ENCODE measurements at regions not wholly inside any gene's neighbourhood (a gene's known extent, or its start where the extent isn't known, plus 50 kb on each side); places are given as distances from the start of the nearest gene placed in this dataset.
"Not testable (repeated sequence)": the region's sequence is repeated elsewhere in the genome, so short reads cannot be mapped to it uniquely, and the experiment has no call there.

DNA sequence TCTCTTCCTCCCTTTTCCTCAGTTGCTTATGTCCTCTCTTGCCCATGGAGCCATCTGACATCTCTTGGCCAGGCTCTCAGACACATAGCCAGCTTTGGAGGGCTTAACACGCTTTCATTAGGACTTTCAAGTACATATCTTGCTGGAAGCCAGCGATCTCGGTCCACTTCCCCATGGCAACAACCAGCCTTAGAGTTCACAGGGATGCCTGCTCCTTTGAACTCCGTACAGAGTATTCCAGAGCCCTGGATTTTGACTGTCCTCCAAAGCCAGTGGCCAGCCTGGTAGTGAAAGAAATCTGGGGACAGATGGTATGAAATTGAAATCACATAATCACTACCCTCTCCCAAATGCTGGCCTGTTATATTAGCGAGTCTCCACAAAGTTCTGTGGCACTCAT is 370.5 kb upstream of the NPVF start:
- Histone ChIP-seq H3K36me3 (no peaks in the 10 kb centered on the region), H3K4me3 (no peak overlapping the region), H3K27ac (no peak overlapping the region), H3K27me3 (no peaks in the 10 kb centered on the region), H3K4me1 (no peaks in the 10 kb centered on the region), H3K9me3 (no peaks in the 10 kb centered on the region)
- TF ChIP-seq POLR2AphosphoS5 (IDR thresholded peaks at IDR 0.05) (no peak), EP300 (IDR thresholded peaks at IDR 0.05) (no peak), POLR2A (IDR thresholded peaks at IDR 0.05) (no peak)
- ATAC-seq, result no peak
- WGBS, 2 donors (ENCODE audit: low coverage in 1 of 2), result 94 to 100% methylated on average over 2 to 4 of the region's 5 CpGs

DNA sequence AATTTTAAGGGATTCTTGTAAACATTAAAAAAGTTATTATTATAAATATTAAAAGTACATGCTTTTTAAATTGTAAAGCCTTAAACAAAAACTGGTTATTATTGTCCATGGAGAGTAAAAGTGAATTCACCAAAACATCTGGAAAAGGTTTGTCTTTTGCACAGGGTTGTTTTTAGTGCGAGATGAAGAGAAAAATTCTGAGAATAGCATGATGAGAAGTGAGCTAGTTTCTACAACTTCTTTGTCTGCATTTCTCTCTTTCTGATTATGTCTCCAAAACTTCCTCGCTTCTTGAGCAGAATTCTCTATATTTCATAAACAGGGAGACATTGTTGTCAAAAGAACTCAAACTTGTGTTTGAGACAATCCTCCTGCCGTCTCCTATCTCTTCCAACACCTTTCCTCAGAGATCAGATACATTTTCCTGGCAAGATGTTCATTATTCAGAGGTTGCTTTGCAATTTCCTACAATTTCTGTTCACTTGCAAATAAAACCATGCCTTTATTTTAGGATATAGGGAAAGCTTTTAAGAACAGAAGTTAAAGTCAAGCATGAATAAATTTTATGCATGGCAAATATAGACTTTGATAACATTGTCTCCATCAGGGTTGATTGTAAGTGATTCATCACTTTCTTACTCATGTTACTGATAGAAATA is 372.1 kb upstream of the NPVF start:
- TF ChIP-seq EP300 (IDR thresholded peaks at IDR 0.05) (no peak), POLR2AphosphoS5 (IDR thresholded peaks at IDR 0.05) (no peak), POLR2A (IDR thresholded peaks at IDR 0.05) (no peak)
- TF ChIP-seq, protein P1, sequence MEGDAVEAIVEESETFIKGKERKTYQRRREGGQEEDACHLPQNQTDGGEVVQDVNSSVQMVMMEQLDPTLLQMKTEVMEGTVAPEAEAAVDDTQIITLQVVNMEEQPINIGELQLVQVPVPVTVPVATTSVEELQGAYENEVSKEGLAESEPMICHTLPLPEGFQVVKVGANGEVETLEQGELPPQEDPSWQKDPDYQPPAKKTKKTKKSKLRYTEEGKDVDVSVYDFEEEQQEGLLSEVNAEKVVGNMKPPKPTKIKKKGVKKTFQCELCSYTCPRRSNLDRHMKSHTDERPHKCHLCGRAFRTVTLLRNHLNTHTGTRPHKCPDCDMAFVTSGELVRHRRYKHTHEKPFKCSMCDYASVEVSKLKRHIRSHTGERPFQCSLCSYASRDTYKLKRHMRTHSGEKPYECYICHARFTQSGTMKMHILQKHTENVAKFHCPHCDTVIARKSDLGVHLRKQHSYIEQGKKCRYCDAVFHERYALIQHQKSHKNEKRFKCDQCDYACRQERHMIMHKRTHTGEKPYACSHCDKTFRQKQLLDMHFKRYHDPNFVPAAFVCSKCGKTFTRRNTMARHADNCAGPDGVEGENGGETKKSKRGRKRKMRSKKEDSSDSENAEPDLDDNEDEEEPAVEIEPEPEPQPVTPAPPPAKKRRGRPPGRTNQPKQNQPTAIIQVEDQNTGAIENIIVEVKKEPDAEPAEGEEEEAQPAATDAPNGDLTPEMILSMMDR (IDR thresholded peaks at IDR 0.05), result no peak
- H3K27ac ChIP-seq, result no peak overlapping the region
- WGBS, 2 donors (ENCODE audit: low coverage in 1 of 2), result 65 to 77% methylated on average over 3 of the region's 3 CpGs

GRCh38 chr7:25602730-25603426 is 374.6 kb upstream of the NPVF start:
- Histone ChIP-seq H3K4me3 (peak overlapping the region; percentile 32 to 41), H3K27ac (peak overlapping the region in 2 of 4 donors; percentile 10 to 53)
- WGBS, 2 donors (ENCODE audit: low coverage in 1 of 2), result 16 to 25% methylated on average over 1 to 7 of the region's 30 CpGs
- H3K36me3 ChIP-seq, ATAC-seq, H3K4me1 ChIP-seq, H3K27me3 ChIP-seq, H3K9me3 ChIP-seq: not testable (repeated sequence)

More for the DNA sequence above, 372.1 kb upstream of the NPVF start:
- Histone ChIP-seq H3K4me1 (no peaks in the 10 kb centered on the region), H3K9me3 (no peaks in the 10 kb centered on the region), H3K27me3 (no peaks in the 10 kb centered on the region), H3K36me3 (no peaks in the 10 kb centered on the region), H3K4me3 (no peak overlapping the region)
- no peak for ATAC-seq

- H3K4me1 ChIP-seq, ATAC-seq, H3K27me3 ChIP-seq, H3K36me3 ChIP-seq, H3K9me3 ChIP-seq: not testable (repeated sequence)
- H3K4me3 ChIP-seq, result peak overlapping the region; percentile 32 to 41
- WGBS, 2 donors (ENCODE audit: low coverage in 1 of 2), result no CpG with 5 or more reads among the region's 9 CpGs
- peak overlapping the region in 2 of 4 donors; percentile 10 to 53 for H3K27ac ChIP-seq
These were observed 375.1 kb upstream of the NPVF start for GRCh38 chr7:25603427-25603740.

DNA sequence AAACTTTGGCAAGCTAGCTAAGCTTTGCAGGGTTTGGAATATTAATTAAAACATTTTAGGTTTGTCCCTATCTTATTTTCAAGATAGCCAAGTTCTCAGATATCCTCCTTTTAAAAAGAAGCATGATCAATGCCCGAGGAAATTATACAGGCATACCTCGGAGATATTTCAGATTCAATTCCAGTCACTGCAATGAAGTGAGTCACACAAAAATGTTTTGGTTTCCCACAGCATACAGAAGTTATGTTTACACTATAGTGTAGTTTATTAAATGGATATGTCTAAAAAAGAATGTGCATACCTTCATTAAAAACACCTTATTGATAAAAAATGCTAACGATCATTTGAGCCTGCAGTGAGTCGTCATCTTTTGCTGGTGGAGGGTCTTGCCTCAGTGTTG is 382.9 kb upstream of the NPVF start:
- H3K36me3 ChIP-seq, result no peaks in the 10 kb centered on the region
- H3K27me3 ChIP-seq, result no peaks in the 10 kb centered on the region
- peaks cover 0 to 19% (median 0%) of the 10 kb centered on the region in 3 donors for H3K9me3 ChIP-seq
- H3K4me3 ChIP-seq, result no peak overlapping the region
- TF ChIP-seq, protein P1 (IDR thresholded peaks at IDR 0.05), result no peak
- no peak for TF ChIP-seq EP300 (IDR thresholded peaks at IDR 0.05)
- no peak for TF ChIP-seq POLR2AphosphoS5 (IDR thresholded peaks at IDR 0.05)
- no peak for TF ChIP-seq POLR2A (IDR thresholded peaks at IDR 0.05)
- H3K27ac ChIP-seq, result no peak overlapping the region
- H3K4me1 ChIP-seq, result peaks cover 0 to 5% (median 0%) of the 10 kb centered on the region in 3 donors
- no peak for ATAC-seq
- 91 to 94% methylated on average over 4 of the region's 4 CpGs for WGBS, 2 donors (ENCODE audit: low coverage in 1 of 2)

- Histone ChIP-seq H3K4me1 (peaks cover 0 to 5% (median 0%) of the 10 kb centered on the region in 3 donors), H3K9me3 (peaks cover 0 to 19% (median 0%) of the 10 kb centered on the region in 3 donors), H3K36me3 (no peaks in the 10 kb centered on the region), H3K27ac (no peak overlapping the region), H3K27me3 (no peaks in the 10 kb centered on the region), H3K4me3 (no peak overlapping the region)
- ATAC-seq, result no peak
- WGBS, 2 donors (ENCODE audit: low coverage in 1 of 2), result 94 to 96% methylated on average over 3 to 4 of the region's 4 CpGs
- TF ChIP-seq POLR2A (IDR thresholded peaks at IDR 0.05), result no peak
- TF ChIP-seq, protein P1 (IDR thresholded peaks at IDR 0.05), result no peak
- no peak for TF ChIP-seq POLR2AphosphoS5 (IDR thresholded peaks at IDR 0.05)
- TF ChIP-seq EP300 (IDR thresholded peaks at IDR 0.05), result no peak
These were observed 385.6 kb upstream of the NPVF start for GRCh38 chr7:25613912-25614311.

Data from gastroesophageal sphincter (tissue), 4 donors.